PFSK-1 (cell line): ENCODE measurements at regions not wholly inside any gene's neighbourhood (a gene's known extent, or its start where the extent isn't known, plus 50 kb on each side); places are given as distances from the start of the nearest gene placed in this dataset.

Experiments used
- FOXP2 ChIP-seq: optimal IDR thresholded peaks from 2 replicates; pipeline ENCODE3; 2011; ENCODE audit warnings: borderline replicate concordance, control low read depth, inconsistent platforms; ENCODE audit not compliant: insufficient read depth; ENCODE audit errors: extremely low read length, extremely low read depth
- POLR2AphosphoS5 ChIP-seq: IDR thresholded peaks from 2 replicates; pipeline ENCODE4 v1.6.1; 2012; ENCODE audit warnings: low read depth, mild to moderate bottlenecking, control low read depth, low read length, moderate library complexity
- REST ChIP-seq, 2 experiments: IDR thresholded peaks; 2 replicates each; pipeline versions ENCODE4 v1.6.1 to v1.8.0; 2011 to 2012; ENCODE audit warnings: low read depth in 2 of 2, low read length in 2 of 2, control low read depth in 1 of 2, inconsistent platforms in 1 of 2, mild to moderate bottlenecking in 1 of 2, moderate library complexity in 1 of 2; ENCODE audit not compliant: insufficient read depth in 1 of 2
- SIN3A ChIP-seq: IDR thresholded peaks from 2 replicates; pipeline ENCODE4 v1.6.1; 2012; ENCODE audit warnings: mild to moderate bottlenecking, low read length, moderate library complexity, borderline replicate concordance; ENCODE audit not compliant: insufficient read depth
- TAF1 ChIP-seq: IDR thresholded peaks from 2 replicates; pipeline ENCODE4 v1.6.1; 2012; ENCODE audit warnings: low read length, control low read depth, borderline replicate concordance; ENCODE audit not compliant: insufficient read depth

DNA sequence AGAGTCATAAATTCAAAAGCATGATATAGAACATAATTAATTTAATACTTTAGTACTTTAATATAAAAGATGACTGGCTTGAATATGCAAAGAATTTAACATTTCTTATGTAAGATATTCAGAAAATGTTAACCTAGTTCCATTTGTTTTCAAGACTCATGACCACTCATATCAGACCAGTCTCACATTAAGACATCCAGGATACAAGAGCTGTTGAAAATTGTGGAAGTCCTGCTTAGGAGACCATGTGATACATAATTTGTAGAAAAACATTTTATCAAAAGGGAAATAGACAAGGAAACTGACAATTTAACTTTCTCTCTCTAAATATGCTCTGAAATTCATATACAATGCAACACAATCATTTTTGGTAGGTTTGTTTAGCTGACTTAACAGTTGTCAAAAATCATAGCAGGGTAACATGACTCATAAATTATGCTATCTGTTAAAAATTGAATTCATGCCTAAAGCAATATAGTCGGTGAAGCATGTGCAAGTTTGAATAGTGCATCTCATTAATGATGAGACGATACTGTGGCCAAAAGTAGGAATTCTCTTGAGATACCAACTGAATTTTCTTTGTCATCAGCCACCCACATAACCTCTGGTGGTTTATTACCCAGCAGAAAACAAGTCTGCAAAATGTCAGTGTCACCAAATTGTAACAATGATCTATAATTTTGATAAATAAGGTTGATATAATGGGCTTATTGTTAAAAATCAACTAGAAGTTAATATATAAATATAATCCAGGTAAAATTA, 211.4 kb downstream of the GASK1B start:
- TF ChIP-seq POLR2AphosphoS5 = no peak
- no peak for TF ChIP-seq REST (IDR thresholded peaks at IDR 0.05; ENCODE audit: insufficient read depth in 1 of 2, low read depth in 2 of 2, low read length in 2 of 2)
- TF ChIP-seq SIN3A = no peak
- no peak for TF ChIP-seq FOXP2
- no peak for TF ChIP-seq TAF1

GRCh38 chr4:157957905-157958304, 214.9 kb downstream of the GASK1B start:
- no peak for TF ChIP-seq FOXP2
- TF ChIP-seq REST (IDR thresholded peaks at IDR 0.05; ENCODE audit: insufficient read depth in 1 of 2, low read depth in 2 of 2, low read length in 2 of 2) = no peak
- TF ChIP-seq TAF1 = no peak
- no peak for TF ChIP-seq SIN3A
- TF ChIP-seq POLR2AphosphoS5 = no peak

GRCh38 chr4:157942017-157942416, 230.8 kb downstream of the GASK1B start:
- TF ChIP-seq FOXP2 (no peak), TAF1 (no peak), REST (IDR thresholded peaks at IDR 0.05; ENCODE audit: insufficient read depth in 1 of 2, low read depth in 2 of 2, low read length in 2 of 2) (no peak), SIN3A (no peak), POLR2AphosphoS5 (no peak)

- TF ChIP-seq POLR2AphosphoS5 (no peak), TAF1 (no peak), REST (IDR thresholded peaks at IDR 0.05; ENCODE audit: insufficient read depth in 1 of 2, low read depth in 2 of 2, low read length in 2 of 2) (no peak), SIN3A (no peak), FOXP2 (no peak)
Observed at GRCh38 chr4:157934151-157934550, 238.7 kb downstream of the GASK1B start.
